NT2/D1 (cell line): ENCODE measurements at regions not wholly inside any gene's neighbourhood (a gene's known extent, or its start where the extent isn't known, plus 50 kb on each side); places are given as distances from the start of the nearest gene placed in this dataset.

Experiments used
- SUZ12 ChIP-seq: IDR thresholded peaks from 2 replicates; pipeline ENCODE4 v1.6.1; 2011; ENCODE audit not compliant: insufficient read length, insufficient read depth; ENCODE audit errors: extremely low read depth
- YY1 ChIP-seq: IDR thresholded peaks from 2 replicates; pipeline ENCODE4 v1.6.1; 2011; ENCODE audit not compliant: insufficient read length, insufficient read depth
- ZNF274 ChIP-seq: IDR thresholded peaks from 2 replicates; pipeline ENCODE4 v1.6.1; 2011; ENCODE audit warnings: mild to moderate bottlenecking, low read depth, low read length

DNA sequence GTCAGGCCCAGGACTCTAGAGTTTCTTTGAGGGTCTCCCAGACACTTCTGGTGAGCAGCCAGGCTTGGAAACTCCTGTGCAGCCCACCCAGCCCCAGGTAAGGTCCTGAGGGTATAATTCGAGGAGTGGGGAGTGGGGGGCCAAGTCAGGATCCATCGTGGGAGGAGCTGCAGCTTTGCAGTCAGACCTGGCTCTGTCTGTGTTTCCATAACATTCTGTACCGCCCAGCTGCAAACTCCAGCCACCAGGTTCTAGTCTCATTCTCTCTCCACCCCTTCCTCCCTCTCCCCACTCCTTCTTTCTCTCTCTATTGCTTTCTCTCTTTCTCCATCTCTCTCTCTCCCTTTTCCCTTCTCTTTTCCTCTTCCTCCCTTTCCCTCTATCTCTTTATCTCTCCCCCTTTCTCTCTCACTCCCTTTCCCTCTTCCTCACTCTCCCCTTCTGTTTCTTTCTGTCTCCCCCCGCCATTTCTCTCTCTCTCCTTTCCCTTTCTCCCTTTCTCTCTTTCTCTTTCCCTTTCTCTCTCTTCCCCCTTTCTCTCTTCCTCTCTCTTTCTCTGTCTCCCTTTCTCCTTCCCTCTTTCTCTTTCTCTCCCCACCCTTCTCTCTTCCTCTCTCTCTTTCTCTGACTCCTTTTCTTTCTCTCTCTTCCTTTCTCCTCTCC, 127.2 kb downstream of the MN1 start:
- no peak for TF ChIP-seq YY1
- no peak for TF ChIP-seq SUZ12
- no peak for TF ChIP-seq ZNF274
